ENCODE measurements at regions not wholly inside any gene's neighbourhood (a gene's known extent, or its start where the extent isn't known, plus 50 kb on each side); places are given as distances from the start of the nearest gene placed in this dataset.

GRCh38 chr18:60503199-60503598, 130.6 kb upstream of the MC4R start:
- no peak overlapping the region for H3K4me3 ChIP-seq (ENCODE audit: low read depth, low read length)
- intact Hi-C loops (cut with micrococcal nuclease; ENCODE audit: unreplicated experiment), result no loop called here
- H3K9me3 ChIP-seq, result no peaks in the 10 kb centered on the region
- H3K36me3 ChIP-seq (ENCODE audit: control insufficient read depth, insufficient read depth, low read length), result no peaks in the 10 kb centered on the region
- BruUV-seq (replicated peaks), result no TSS peak
- peaks cover 10% of the 10 kb centered on the region for H3K27me3 Mint-ChIP-seq (ENCODE audit: insufficient read depth, unreplicated experiment)
- H3K36me3 Mint-ChIP-seq (ENCODE audit: insufficient read depth, unreplicated experiment), result no peaks in the 10 kb centered on the region
- H3K9me3 Mint-ChIP-seq (ENCODE audit: unreplicated experiment), result no peaks in the 10 kb centered on the region
- H3K27me3 ChIP-seq (replicated peaks; ENCODE audit: control insufficient read depth, insufficient read depth, low read length), result no peaks in the 10 kb centered on the region
- TF ChIP-seq, protein P1, sequence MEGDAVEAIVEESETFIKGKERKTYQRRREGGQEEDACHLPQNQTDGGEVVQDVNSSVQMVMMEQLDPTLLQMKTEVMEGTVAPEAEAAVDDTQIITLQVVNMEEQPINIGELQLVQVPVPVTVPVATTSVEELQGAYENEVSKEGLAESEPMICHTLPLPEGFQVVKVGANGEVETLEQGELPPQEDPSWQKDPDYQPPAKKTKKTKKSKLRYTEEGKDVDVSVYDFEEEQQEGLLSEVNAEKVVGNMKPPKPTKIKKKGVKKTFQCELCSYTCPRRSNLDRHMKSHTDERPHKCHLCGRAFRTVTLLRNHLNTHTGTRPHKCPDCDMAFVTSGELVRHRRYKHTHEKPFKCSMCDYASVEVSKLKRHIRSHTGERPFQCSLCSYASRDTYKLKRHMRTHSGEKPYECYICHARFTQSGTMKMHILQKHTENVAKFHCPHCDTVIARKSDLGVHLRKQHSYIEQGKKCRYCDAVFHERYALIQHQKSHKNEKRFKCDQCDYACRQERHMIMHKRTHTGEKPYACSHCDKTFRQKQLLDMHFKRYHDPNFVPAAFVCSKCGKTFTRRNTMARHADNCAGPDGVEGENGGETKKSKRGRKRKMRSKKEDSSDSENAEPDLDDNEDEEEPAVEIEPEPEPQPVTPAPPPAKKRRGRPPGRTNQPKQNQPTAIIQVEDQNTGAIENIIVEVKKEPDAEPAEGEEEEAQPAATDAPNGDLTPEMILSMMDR (IDR thresholded peaks at IDR 0.05; ENCODE audit: insufficient read depth in 1 of 2, low read depth in 1 of 2, low read length in 1 of 2, severe bottlenecking in 1 of 2, unreplicated experiment in 1 of 2), result no peak
- ChIA-PET CTCF (no interaction called here), POLR2A (no interaction called here)
- no peak for DNase-seq
- H3K27ac Mint-ChIP-seq (ENCODE audit: unreplicated experiment), result no peak overlapping the region
- H3K4me1 Mint-ChIP-seq (ENCODE audit: low read depth, unreplicated experiment), result no peaks in the 10 kb centered on the region
- H3K4me3 Mint-ChIP-seq (ENCODE audit: unreplicated experiment), result no peak overlapping the region
- no peaks in the 10 kb centered on the region for H3K4me1 ChIP-seq

GRCh38 chr18:60506190-60506589, 133.6 kb upstream of the MC4R start:
- TF ChIP-seq, protein P1 (IDR thresholded peaks at IDR 0.05; ENCODE audit: insufficient read depth in 1 of 2, low read depth in 1 of 2, low read length in 1 of 2, severe bottlenecking in 1 of 2, unreplicated experiment in 1 of 2), result no peak
- ChIA-PET POLR2A (no interaction called here), CTCF (no interaction called here)
- intact Hi-C loops (cut with micrococcal nuclease; ENCODE audit: unreplicated experiment), result no loop called here
- no peak for DNase-seq
- Histone ChIP-seq H3K4me1 (no peaks in the 10 kb centered on the region), H3K9me3 (no peaks in the 10 kb centered on the region), H3K36me3 (ENCODE audit: control insufficient read depth, insufficient read depth, low read length) (no peaks in the 10 kb centered on the region), H3K27me3 (replicated peaks; ENCODE audit: control insufficient read depth, insufficient read depth, low read length) (no peaks in the 10 kb centered on the region), H3K4me3 (ENCODE audit: low read depth, low read length) (no peak overlapping the region)
- BruUV-seq (replicated peaks), result no TSS peak
- H3K27me3 Mint-ChIP-seq (ENCODE audit: insufficient read depth, unreplicated experiment), result no peaks in the 10 kb centered on the region
- H3K9me3 Mint-ChIP-seq (ENCODE audit: unreplicated experiment), result no peaks in the 10 kb centered on the region
- H3K4me1 Mint-ChIP-seq (ENCODE audit: low read depth, unreplicated experiment), result no peaks in the 10 kb centered on the region
- H3K27ac Mint-ChIP-seq (ENCODE audit: unreplicated experiment), result no peak overlapping the region
- no peaks in the 10 kb centered on the region for H3K36me3 Mint-ChIP-seq (ENCODE audit: insufficient read depth, unreplicated experiment)
- no peak overlapping the region for H3K4me3 Mint-ChIP-seq (ENCODE audit: unreplicated experiment)

DNA sequence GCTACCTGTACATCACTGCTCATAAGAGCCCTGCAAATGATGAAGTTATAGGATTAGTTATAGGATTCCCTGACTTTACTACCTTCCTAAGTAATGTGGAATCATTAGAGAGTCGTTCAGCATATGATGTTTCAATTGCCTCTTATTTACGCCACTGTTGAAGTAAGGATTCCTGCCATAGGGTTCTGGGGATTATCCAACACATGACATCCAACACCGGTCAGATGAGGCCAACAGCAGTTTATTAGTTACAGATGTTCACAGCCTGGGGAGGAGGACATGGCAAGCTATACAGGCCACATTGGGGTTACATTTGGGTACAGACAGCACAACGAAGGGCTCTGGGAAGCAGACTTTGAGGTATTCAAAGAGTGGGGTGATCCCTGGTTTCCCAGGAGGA, 134.1 kb upstream of the MC4R start:
- BruUV-seq (replicated peaks), result no TSS peak
- Mint-ChIP-seq H3K4me1 (ENCODE audit: low read depth, unreplicated experiment) (no peaks in the 10 kb centered on the region), H3K27ac (ENCODE audit: unreplicated experiment) (no peak overlapping the region), H3K36me3 (ENCODE audit: insufficient read depth, unreplicated experiment) (no peaks in the 10 kb centered on the region), H3K4me3 (ENCODE audit: unreplicated experiment) (no peak overlapping the region), H3K9me3 (ENCODE audit: unreplicated experiment) (no peaks in the 10 kb centered on the region), H3K27me3 (ENCODE audit: insufficient read depth, unreplicated experiment) (no peaks in the 10 kb centered on the region)
- intact Hi-C loops (cut with micrococcal nuclease; ENCODE audit: unreplicated experiment), result no loop called here
- H3K36me3 ChIP-seq (ENCODE audit: control insufficient read depth, insufficient read depth, low read length), result no peaks in the 10 kb centered on the region
- no peaks in the 10 kb centered on the region for H3K9me3 ChIP-seq
- no peaks in the 10 kb centered on the region for H3K4me1 ChIP-seq
- DNase-seq, result no peak
- TF ChIP-seq, protein P1 (IDR thresholded peaks at IDR 0.05; ENCODE audit: insufficient read depth in 1 of 2, low read depth in 1 of 2, low read length in 1 of 2, severe bottlenecking in 1 of 2, unreplicated experiment in 1 of 2), result no peak
- H3K4me3 ChIP-seq (ENCODE audit: low read depth, low read length), result no peak overlapping the region
- POLR2A ChIA-PET, result no interaction called here
- H3K27me3 ChIP-seq (replicated peaks; ENCODE audit: control insufficient read depth, insufficient read depth, low read length), result no peaks in the 10 kb centered on the region
- CTCF ChIA-PET, result no interaction called here

Data from Caco-2 (cell line).